ENCODE measurements at regions not wholly inside any gene's neighbourhood (a gene's known extent, or its start where the extent isn't known, plus 50 kb on each side); places are given as distances from the start of the nearest gene placed in this dataset.

GRCh38 chr2:220856486-220856885 lies 715.6 kb downstream of the EPHA4 start:
- no peak overlapping the region for H3K4me3 ChIP-seq (ENCODE audit: low read length, poor library complexity, severe bottlenecking)
- H3K36me3 ChIP-seq (ENCODE audit: insufficient read depth, low read length): no peaks in the 10 kb centered on the region
- no peaks in the 10 kb centered on the region for H3K27me3 ChIP-seq (ENCODE audit: insufficient read depth, low read length, poor library complexity, severe bottlenecking)
- H3K4me2 ChIP-seq (ENCODE audit: low read depth, low read length, poor library complexity, severe bottlenecking): no peak overlapping the region
- H2AFZ ChIP-seq (ENCODE audit: low read length): no peak overlapping the region
- no peaks in the 10 kb centered on the region for H3K9me3 ChIP-seq (ENCODE audit: insufficient read depth, low read depth, low read length)
- TF ChIP-seq CTCF (conservative IDR thresholded peaks at IDR 0.05; ENCODE audit: low read length) (no peak), EZH2phosphoT487 (IDR thresholded peaks at IDR 0.05; ENCODE audit: borderline replicate concordance) (no peak)
- H3K79me2 ChIP-seq (ENCODE audit: insufficient read depth, low read length): no peaks in the 10 kb centered on the region
- H3F3A ChIP-seq (ENCODE audit: low read depth): no peaks in the 10 kb centered on the region
- H3K4me1 ChIP-seq (ENCODE audit: insufficient read depth, low read length, poor library complexity, severe bottlenecking): no peaks in the 10 kb centered on the region
- no peaks in the 10 kb centered on the region for H4K20me1 ChIP-seq (ENCODE audit: insufficient read depth, low read length, poor library complexity, severe bottlenecking)
- no peaks in the 10 kb centered on the region for H3K9me2 ChIP-seq (replicated peaks; ENCODE audit: low read depth, low read length)
- no peak overlapping the region for H3K9ac ChIP-seq (ENCODE audit: low read depth, low read length, poor library complexity, severe bottlenecking)

GRCh38 chr2:220857368-220857767 lies 714.7 kb downstream of the EPHA4 start:
- no peak overlapping the region for H3K4me3 ChIP-seq (ENCODE audit: low read length, poor library complexity, severe bottlenecking)
- TF ChIP-seq CTCF (conservative IDR thresholded peaks at IDR 0.05; ENCODE audit: low read length): no peak
- no peak for TF ChIP-seq EZH2phosphoT487 (IDR thresholded peaks at IDR 0.05; ENCODE audit: borderline replicate concordance)
- no peak overlapping the region for H3K9ac ChIP-seq (ENCODE audit: low read depth, low read length, poor library complexity, severe bottlenecking)
- H3K4me2 ChIP-seq (ENCODE audit: low read depth, low read length, poor library complexity, severe bottlenecking): no peak overlapping the region
- H3K9me3 ChIP-seq (ENCODE audit: insufficient read depth, low read depth, low read length): no peaks in the 10 kb centered on the region
- no peak overlapping the region for H2AFZ ChIP-seq (ENCODE audit: low read length)
- H3K9me2 ChIP-seq (replicated peaks; ENCODE audit: low read depth, low read length): no peaks in the 10 kb centered on the region
- H3K36me3 ChIP-seq (ENCODE audit: insufficient read depth, low read length): no peaks in the 10 kb centered on the region
- no peaks in the 10 kb centered on the region for H3K79me2 ChIP-seq (ENCODE audit: insufficient read depth, low read length)
- no peaks in the 10 kb centered on the region for H3F3A ChIP-seq (ENCODE audit: low read depth)
- no peaks in the 10 kb centered on the region for H4K20me1 ChIP-seq (ENCODE audit: insufficient read depth, low read length, poor library complexity, severe bottlenecking)
- no peaks in the 10 kb centered on the region for H3K4me1 ChIP-seq (ENCODE audit: insufficient read depth, low read length, poor library complexity, severe bottlenecking)
- H3K27me3 ChIP-seq (ENCODE audit: insufficient read depth, low read length, poor library complexity, severe bottlenecking): no peaks in the 10 kb centered on the region

GRCh38 chr2:220858101-220858500 lies 714.0 kb downstream of the EPHA4 start:
- Histone ChIP-seq H3K4me1 (ENCODE audit: insufficient read depth, low read length, poor library complexity, severe bottlenecking) (no peaks in the 10 kb centered on the region), H3K9me3 (ENCODE audit: insufficient read depth, low read depth, low read length) (no peaks in the 10 kb centered on the region), H4K20me1 (ENCODE audit: insufficient read depth, low read length, poor library complexity, severe bottlenecking) (no peaks in the 10 kb centered on the region), H3K4me2 (ENCODE audit: low read depth, low read length, poor library complexity, severe bottlenecking) (no peak overlapping the region), H3F3A (ENCODE audit: low read depth) (no peaks in the 10 kb centered on the region), H3K4me3 (ENCODE audit: low read length, poor library complexity, severe bottlenecking) (no peak overlapping the region), H3K9me2 (replicated peaks; ENCODE audit: low read depth, low read length) (no peaks in the 10 kb centered on the region), H3K9ac (ENCODE audit: low read depth, low read length, poor library complexity, severe bottlenecking) (no peak overlapping the region), H3K36me3 (ENCODE audit: insufficient read depth, low read length) (no peaks in the 10 kb centered on the region), H3K27me3 (ENCODE audit: insufficient read depth, low read length, poor library complexity, severe bottlenecking) (no peaks in the 10 kb centered on the region), H2AFZ (ENCODE audit: low read length) (no peak overlapping the region), H3K79me2 (ENCODE audit: insufficient read depth, low read length) (no peaks in the 10 kb centered on the region)
- TF ChIP-seq CTCF (conservative IDR thresholded peaks at IDR 0.05; ENCODE audit: low read length) (no peak), EZH2phosphoT487 (IDR thresholded peaks at IDR 0.05; ENCODE audit: borderline replicate concordance) (no peak)

Measured in Loucy (cell line).